ENCODE measurements at regions not wholly inside any gene's neighbourhood (a gene's known extent, or its start where the extent isn't known, plus 50 kb on each side); places are given as distances from the start of the nearest gene placed in this dataset.
"Not testable (repeated sequence)": the region's sequence is repeated elsewhere in the genome, so short reads cannot be mapped to it uniquely, and the experiment has no call there.

- no peak for TF ChIP-seq CTCF (conservative IDR thresholded peaks at IDR 0.05; ENCODE audit: low read depth, low read length)
- no peak overlapping the region for H3K4me3 ChIP-seq (ENCODE audit: low read length)
- DNase-seq (ENCODE audit: low read depth) = no peak
Observed at GRCh38 chr3:5889374-5889773, 701.9 kb downstream of the EDEM1 start.

- H3K4me3 ChIP-seq (ENCODE audit: low read length) = no peak overlapping the region
- no peak for TF ChIP-seq CTCF (conservative IDR thresholded peaks at IDR 0.05; ENCODE audit: low read depth, low read length)
- peak; percentile 17 for DNase-seq (ENCODE audit: low read depth)
Observed at GRCh38 chr3:5891711-5892110, 704.2 kb downstream of the EDEM1 start.

- no peak for DNase-seq (ENCODE audit: low read depth)
- H3K4me3 ChIP-seq (ENCODE audit: low read length) = no peak overlapping the region
- no peak for TF ChIP-seq CTCF (conservative IDR thresholded peaks at IDR 0.05; ENCODE audit: low read depth, low read length)
Observed at GRCh38 chr3:5898106-5898505, 710.6 kb downstream of the EDEM1 start.

- no peak for DNase-seq (ENCODE audit: low read depth)
- no peak for TF ChIP-seq CTCF (conservative IDR thresholded peaks at IDR 0.05; ENCODE audit: low read depth, low read length)
- H3K4me3 ChIP-seq (ENCODE audit: low read length) = no peak overlapping the region
Observed at GRCh38 chr3:5899014-5899761, 711.7 kb downstream of the EDEM1 start.

GRCh38 chr3:5917932-5918331, 730.4 kb downstream of the EDEM1 start:
- DNase-seq (ENCODE audit: low read depth) = no peak
- H3K4me3 ChIP-seq (ENCODE audit: low read length) = no peak overlapping the region
- no peak for TF ChIP-seq CTCF (conservative IDR thresholded peaks at IDR 0.05; ENCODE audit: low read depth, low read length)

GRCh38 chr3:5918626-5919025, 731.1 kb downstream of the EDEM1 start:
- DNase-seq (ENCODE audit: low read depth) = no peak
- no peak overlapping the region for H3K4me3 ChIP-seq (ENCODE audit: low read length)
- TF ChIP-seq CTCF (conservative IDR thresholded peaks at IDR 0.05; ENCODE audit: low read depth, low read length) = no peak

GRCh38 chr3:5929027-5929426, 741.5 kb downstream of the EDEM1 start:
- no peak for TF ChIP-seq CTCF (conservative IDR thresholded peaks at IDR 0.05; ENCODE audit: low read depth, low read length)
- DNase-seq (ENCODE audit: low read depth) = no peak
- no peak overlapping the region for H3K4me3 ChIP-seq (ENCODE audit: low read length)

GRCh38 chr3:5944061-5944460, 756.6 kb downstream of the EDEM1 start:
- H3K4me3 ChIP-seq (ENCODE audit: low read length); DNase-seq (ENCODE audit: low read depth): not testable (repeated sequence)
